Calu3 (cell line): ENCODE measurements at regions not wholly inside any gene's neighbourhood (a gene's known extent, or its start where the extent isn't known, plus 50 kb on each side); places are given as distances from the start of the nearest gene placed in this dataset.

Experiments used
- BruUV-seq: library from RNA; stranded (reverse); fragments of 400-500 nt; replicated peaks from 2 replicates; lab custom pipeline; 2021; lab: Mats Ljungman, UMichigan
- CTCF ChIA-PET: fragments of 300-600 bp; sonication (Branson Sonifier 250); formaldehyde crosslinking; loops from one replicate; lab custom pipeline; 2022; ENCODE audit warnings: antibody characterized with exemption; lab: Charles Lee
- DNase-seq: peaks from one replicate; pipeline ENCODE4 v3.0.0; 2022
- H3K27ac Mint-ChIP-seq: one replicate; pipeline ENCODE4 v1.8.0; 2022; ENCODE audit warnings: mixed read lengths; ENCODE audit not compliant: unreplicated experiment
- H3K27me3 Mint-ChIP-seq: one replicate; pipeline ENCODE4 v1.8.0; 2022; ENCODE audit warnings: mixed read lengths; ENCODE audit not compliant: unreplicated experiment
- H3K36me3 Mint-ChIP-seq: one replicate; pipeline ENCODE4 v1.8.0; 2022; ENCODE audit warnings: mild to moderate bottlenecking, moderate library complexity, mixed read lengths; ENCODE audit not compliant: insufficient read depth, unreplicated experiment
- H3K4me1 Mint-ChIP-seq: one replicate; pipeline ENCODE4 v1.8.0; 2022; ENCODE audit warnings: mild to moderate bottlenecking, low read depth, mixed read lengths; ENCODE audit not compliant: unreplicated experiment
- H3K4me3 Mint-ChIP-seq: one replicate; pipeline ENCODE4 v1.8.0; 2022; ENCODE audit warnings: mild to moderate bottlenecking, low read depth, moderate library complexity, mixed read lengths; ENCODE audit not compliant: unreplicated experiment
- H3K9me3 Mint-ChIP-seq: one replicate; pipeline ENCODE4 v1.8.0; 2022; ENCODE audit warnings: low read depth, mixed read lengths; ENCODE audit not compliant: unreplicated experiment
- CTCF ChIP-seq: fragments of 200-600 bp; IDR thresholded peaks from one replicate; pipeline ENCODE4 v1.8.0; 2022; ENCODE audit warnings: antibody characterized with exemption; ENCODE audit not compliant: unreplicated experiment
- intact Hi-C: fragments of 100-400 bp; cut with micrococcal nuclease; formaldehyde crosslinking; loops from one replicate; pipeline ENCODE4 v1.10.0; 2022; ENCODE audit not compliant: unreplicated experiment

GRCh38 chr16:87072101-87072500 lies 245.1 kb downstream of the C16orf95 start:
- H3K9me3 Mint-ChIP-seq, result no peaks in the 10 kb centered on the region
- H3K27me3 Mint-ChIP-seq, result peaks cover 89% of the 10 kb centered on the region
- CTCF ChIA-PET, result no interaction called here
- TF ChIP-seq CTCF, result no peak
- no TSS peak for BruUV-seq
- no peak overlapping the region for H3K4me3 Mint-ChIP-seq
- no peak overlapping the region for H3K27ac Mint-ChIP-seq
- intact Hi-C loops, result loop anchor here (10.0 kb wide), 1 partner anchor 113 kb away; no protein-coding TSS in a partner anchor
- DNase-seq, result no peak
- peaks cover 5% of the 10 kb centered on the region for H3K4me1 Mint-ChIP-seq
- no peaks in the 10 kb centered on the region for H3K36me3 Mint-ChIP-seq

GRCh38 chr16:87074641-87075318 lies 242.4 kb downstream of the C16orf95 start:
- Mint-ChIP-seq H3K4me3 (no peak overlapping the region), H3K27ac (no peak overlapping the region), H3K9me3 (peaks cover 5% of the 10 kb centered on the region), H3K27me3 (peaks cover 87% of the 10 kb centered on the region), H3K4me1 (peaks cover 12% of the 10 kb centered on the region), H3K36me3 (no peaks in the 10 kb centered on the region)
- TF ChIP-seq CTCF, result no peak
- CTCF ChIA-PET, result interaction anchor here (1.0 kb wide), 1 partner anchor 12 kb away, joined by 3 read pairs; no protein-coding TSS in a partner anchor
- BruUV-seq, result no TSS peak
- DNase-seq, result no peak
- intact Hi-C loops, result loop anchor here (5.0 to 10.0 kb wide), 2 partner anchors 110 to 512 kb away; no protein-coding TSS in a partner anchor

GRCh38 chr16:87075319-87075860 lies 241.8 kb downstream of the C16orf95 start:
- no peak for DNase-seq
- H3K27ac Mint-ChIP-seq, result no peak overlapping the region
- H3K4me3 Mint-ChIP-seq, result no peak overlapping the region
- H3K4me1 Mint-ChIP-seq, result peaks cover 12% of the 10 kb centered on the region
- intact Hi-C loops, result loop anchor here (5.0 to 10.0 kb wide), 2 partner anchors 109 to 513 kb away; no protein-coding TSS in a partner anchor
- no peaks in the 10 kb centered on the region for H3K36me3 Mint-ChIP-seq
- CTCF ChIA-PET, result interaction anchor here (0.8 to 1.0 kb wide), 2 partner anchors 12 to 542 kb away, joined by 3 to 4 read pairs; no protein-coding TSS in a partner anchor
- BruUV-seq, result no TSS peak
- H3K9me3 Mint-ChIP-seq, result peaks cover 8% of the 10 kb centered on the region
- H3K27me3 Mint-ChIP-seq, result peaks cover 87% of the 10 kb centered on the region
- no peak for TF ChIP-seq CTCF

- CTCF ChIA-PET, result interaction anchor here (0.7 to 1.2 kb wide), 6 partner anchors 8 to 512 kb away, joined by 3 to 9 read pairs (median 4); no protein-coding TSS in a partner anchor
- DNase-seq, result no peak
- no peak overlapping the region for H3K27ac Mint-ChIP-seq
- intact Hi-C loops, result loop anchor here (5.0 to 10.0 kb wide), 2 partner anchors 108 to 514 kb away; no protein-coding TSS in a partner anchor
- H3K36me3 Mint-ChIP-seq, result no peaks in the 10 kb centered on the region
- no peak for TF ChIP-seq CTCF
- BruUV-seq, result no TSS peak
- H3K27me3 Mint-ChIP-seq, result peaks cover 78% of the 10 kb centered on the region
- H3K9me3 Mint-ChIP-seq, result peaks cover 13% of the 10 kb centered on the region
- peaks cover 12% of the 10 kb centered on the region for H3K4me1 Mint-ChIP-seq
- no peak overlapping the region for H3K4me3 Mint-ChIP-seq
Observed at GRCh38 chr16:87076331-87076949, 240.8 kb downstream of the C16orf95 start.
